Breast epithelium (tissue), 4 donors: ENCODE measurements at regions not wholly inside any gene's neighbourhood (a gene's known extent, or its start where the extent isn't known, plus 50 kb on each side); places are given as distances from the start of the nearest gene placed in this dataset.

Source experiments
- DNase-seq, 2 donors: peaks; one replicate each; pipeline ENCODE4 v3.0.0-alpha.2; 2019; ENCODE audit warnings: low spot score in 2 of 2
- H3K27ac ChIP-seq, 2 donors: fragments of 200-600 bp; sonication (generic) in 1 of 2; one replicate each; pipeline ENCODE4 v1.5.1; 2016 to 2019; ENCODE audit warnings: mild to moderate bottlenecking in 1 of 2
- H3K27me3 ChIP-seq, 2 donors: fragments of 200-600 bp; sonication (generic) in 1 of 2; one replicate each; pipeline versions ENCODE4 v1.5.1 to v1.6.0; 2017 to 2019; ENCODE audit warnings: control low read depth in 1 of 2, mild to moderate bottlenecking in 1 of 2
- H3K36me3 ChIP-seq: fragments of 200-600 bp; one replicate; pipeline ENCODE4 v1.5.1; 2019
- H3K4me1 ChIP-seq, 2 donors: fragments of 200-600 bp; sonication (generic); one replicate each; pipeline ENCODE4 v1.5.1; 2016 to 2019; ENCODE audit warnings: control low read depth in 1 of 2
- H3K4me3 ChIP-seq, 3 donors: fragments of 200-600 bp; sonication (generic); 1 replicate in 2 of 3; 2 replicates in 1 of 3; pipeline ENCODE4 v1.5.1; 2016 to 2019; ENCODE audit warnings: mild to moderate bottlenecking in 3 of 3, moderate library complexity in 2 of 3
- H3K9me3 ChIP-seq, 2 donors: fragments of 200-600 bp; sonication (generic) in 1 of 2; one replicate each; pipeline ENCODE4 v1.5.1; 2016 to 2019; ENCODE audit warnings: control low read depth in 1 of 2
- CTCF ChIP-seq, 3 donors: fragments of 450-650 bp; IDR thresholded peaks; one replicate each; pipeline ENCODE4 v1.5.1; 2016 to 2017; ENCODE audit warnings: antibody characterized with exemption in 3 of 3, mild to moderate bottlenecking in 3 of 3, moderate library complexity in 3 of 3
- POLR2A ChIP-seq: fragments of 450-650 bp; IDR thresholded peaks from one replicate; pipeline ENCODE4 v1.6.1; 2016; ENCODE audit warnings: antibody characterized with exemption, mild to moderate bottlenecking, moderate library complexity
- POLR2AphosphoS5 ChIP-seq, 3 donors: sonication (generic); formaldehyde crosslinking; IDR thresholded peaks; one replicate each; pipeline ENCODE4 v1.6.1; 2017; ENCODE audit warnings: antibody characterized with exemption in 3 of 3
- intact Hi-C: fragments of 100-400 bp; cut with DNase I; formaldehyde crosslinking; loops from one replicate; pipeline ENCODE4 v1.15.1; 2023; ENCODE audit warnings: low total_unique reads

- TF ChIP-seq POLR2AphosphoS5 (IDR thresholded peaks at IDR 0.05) (no peak), POLR2A (no peak), CTCF (IDR thresholded peaks at IDR 0.05) (no peak)
- H3K36me3 ChIP-seq: no peaks in the 10 kb centered on the region
- no peaks in the 10 kb centered on the region for H3K4me1 ChIP-seq
- no peaks in the 10 kb centered on the region for H3K27me3 ChIP-seq
- H3K9me3 ChIP-seq: no peaks in the 10 kb centered on the region
- intact Hi-C loops: no loop called here
- no peak for DNase-seq
- no peak overlapping the region for H3K4me3 ChIP-seq
- H3K27ac ChIP-seq: no peak overlapping the region
Measured at GRCh38 chr15:38687775-38688495, 123.3 kb upstream of the RASGRP1 start.

DNA sequence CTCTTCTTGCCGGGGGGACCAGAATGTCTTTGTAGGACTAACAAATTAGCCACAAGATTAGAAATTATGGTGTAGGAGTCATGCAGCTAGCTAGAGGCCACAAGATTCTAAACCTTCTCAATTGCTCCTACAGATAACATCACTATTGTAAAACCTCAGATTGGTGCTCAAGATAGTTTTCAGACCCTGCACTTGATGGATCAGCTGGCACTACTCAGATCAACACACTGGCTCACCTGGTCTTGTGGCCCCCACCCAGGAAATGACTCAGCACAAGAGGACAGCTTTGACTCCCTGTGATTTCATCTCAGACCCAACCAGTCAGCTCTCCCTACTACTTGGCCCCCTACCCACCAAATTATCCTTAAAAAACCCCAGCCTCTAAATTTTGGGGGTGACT is 124.1 kb upstream of the RASGRP1 start:
- no peak overlapping the region for H3K4me3 ChIP-seq
- no peak for TF ChIP-seq POLR2A
- TF ChIP-seq POLR2AphosphoS5 (IDR thresholded peaks at IDR 0.05): no peak
- TF ChIP-seq CTCF (IDR thresholded peaks at IDR 0.05): no peak
- no peaks in the 10 kb centered on the region for H3K36me3 ChIP-seq
- no peak overlapping the region for H3K27ac ChIP-seq
- no peaks in the 10 kb centered on the region for H3K4me1 ChIP-seq
- intact Hi-C loops: no loop called here
- H3K9me3 ChIP-seq: no peaks in the 10 kb centered on the region
- H3K27me3 ChIP-seq: no peaks in the 10 kb centered on the region
- DNase-seq: no peak

GRCh38 chr15:38689522-38689921 is 124.9 kb upstream of the RASGRP1 start:
- TF ChIP-seq CTCF (IDR thresholded peaks at IDR 0.05) (no peak), POLR2AphosphoS5 (IDR thresholded peaks at IDR 0.05) (no peak), POLR2A (no peak)
- H3K36me3 ChIP-seq: no peaks in the 10 kb centered on the region
- no peak overlapping the region for H3K4me3 ChIP-seq
- no peaks in the 10 kb centered on the region for H3K9me3 ChIP-seq
- no peak overlapping the region for H3K27ac ChIP-seq
- no peak for DNase-seq
- H3K4me1 ChIP-seq: no peaks in the 10 kb centered on the region
- intact Hi-C loops: no loop called here
- no peaks in the 10 kb centered on the region for H3K27me3 ChIP-seq

DNA sequence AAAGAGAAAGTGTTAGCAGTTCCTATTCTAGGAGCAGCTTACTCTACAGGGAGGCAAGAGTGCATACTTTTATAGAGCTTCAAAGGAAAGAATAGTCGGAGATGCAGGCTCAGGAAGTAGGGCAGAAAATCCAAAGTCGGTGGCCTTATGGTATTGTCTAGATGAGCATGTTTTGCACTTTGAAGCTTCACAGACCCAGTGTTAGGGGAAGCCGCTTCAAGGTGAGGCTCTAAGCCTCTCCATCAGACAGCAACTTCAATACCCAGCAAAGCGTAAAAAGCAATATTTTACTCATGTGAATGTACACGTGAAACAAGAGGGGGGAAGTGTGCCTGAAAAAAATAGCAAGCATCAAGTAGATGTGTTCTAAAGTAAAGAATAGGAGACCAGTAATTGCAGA is 125.6 kb upstream of the RASGRP1 start:
- TF ChIP-seq POLR2A (no peak), CTCF (IDR thresholded peaks at IDR 0.05) (no peak)
- intact Hi-C loops: no loop called here
- no peak overlapping the region for H3K4me3 ChIP-seq
- no peak for DNase-seq
- H3K9me3 ChIP-seq: no peaks in the 10 kb centered on the region
- H3K27me3 ChIP-seq: no peaks in the 10 kb centered on the region
- H3K36me3 ChIP-seq: no peaks in the 10 kb centered on the region
- H3K27ac ChIP-seq: no peak overlapping the region
- H3K4me1 ChIP-seq: no peaks in the 10 kb centered on the region

DNA sequence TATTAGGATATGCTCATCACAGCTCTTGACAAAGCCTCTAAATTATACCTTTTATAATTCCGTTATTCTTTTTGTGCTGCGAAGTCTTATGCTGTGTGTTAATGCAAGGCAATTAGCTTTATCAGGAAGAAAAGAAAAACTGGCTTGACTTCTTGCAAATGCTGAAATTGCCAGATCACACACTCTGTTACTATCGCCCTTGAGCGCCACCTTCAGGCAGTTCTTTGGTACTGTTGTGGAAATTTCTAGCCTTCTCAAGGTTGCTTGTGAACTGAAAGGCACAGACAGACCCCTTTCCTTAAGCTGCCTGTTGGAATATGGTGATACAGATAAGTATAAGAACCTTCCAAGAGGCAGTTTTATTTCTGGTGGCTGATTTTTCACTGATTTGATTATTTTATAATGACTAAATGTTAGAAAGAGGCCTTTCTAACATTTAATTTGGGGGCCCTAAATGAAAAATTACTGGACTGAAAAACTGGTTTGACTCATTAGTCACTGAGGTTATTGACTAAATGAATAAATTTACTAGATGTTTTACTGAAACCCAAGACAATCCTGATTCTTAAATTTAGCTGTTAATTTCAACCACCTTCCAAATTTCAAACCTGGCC is 126.2 kb upstream of the RASGRP1 start:
- Histone ChIP-seq H3K9me3 (no peaks in the 10 kb centered on the region), H3K36me3 (no peaks in the 10 kb centered on the region), H3K4me1 (no peaks in the 10 kb centered on the region), H3K27ac (no peak overlapping the region), H3K27me3 (no peaks in the 10 kb centered on the region), H3K4me3 (no peak overlapping the region)
- intact Hi-C loops: no loop called here
- TF ChIP-seq POLR2A (no peak), CTCF (IDR thresholded peaks at IDR 0.05) (peak; percentile 59 to 64 (median 61))
- DNase-seq: peak; percentile 32 to 56
